Muscle of back (tissue), 3 donors: ENCODE measurements at regions not wholly inside any gene's neighbourhood (a gene's known extent, or its start where the extent isn't known, plus 50 kb on each side); places are given as distances from the start of the nearest gene placed in this dataset.

Experiments used
- DNase-seq, 3 donors: peaks; one replicate each; pipeline versions ENCODE4 v3.0.0 to v3.0.0-alpha.2; 2013

GRCh38 chr1:228848406-228848805, 113.1 kb downstream of the RHOU start:
- DNase-seq: no peak

GRCh38 chr1:228849011-228849541, 113.8 kb downstream of the RHOU start:
- DNase-seq: no peak

GRCh38 chr1:228850141-228851100, 115.1 kb downstream of the RHOU start:
- DNase-seq: no peak

- DNase-seq: no peak
These were observed 115.9 kb downstream of the RHOU start for GRCh38 chr1:228851193-228851592.

GRCh38 chr1:228851618-228852017, 116.3 kb downstream of the RHOU start:
- DNase-seq: no peak

GRCh38 chr1:228852024-228852423, 116.7 kb downstream of the RHOU start:
- DNase-seq: no peak

- DNase-seq: no peak
These were observed 117.3 kb downstream of the RHOU start for GRCh38 chr1:228852511-228853088.

- DNase-seq: no peak
These were observed 117.9 kb downstream of the RHOU start for GRCh38 chr1:228853191-228853590.

- DNase-seq: no peak
These were observed 118.4 kb downstream of the RHOU start for GRCh38 chr1:228853637-228854036.

GRCh38 chr1:228854907-228855306, 119.6 kb downstream of the RHOU start:
- DNase-seq: no peak

- DNase-seq: no peak
These were observed 122.3 kb downstream of the RHOU start for GRCh38 chr1:228857611-228858010.

- peak in 1 of 3 donors; percentile 77 for DNase-seq
These were observed 125.9 kb downstream of the RHOU start for GRCh38 chr1:228860911-228861831.

GRCh38 chr1:228861832-228862180, 126.5 kb downstream of the RHOU start:
- no peak for DNase-seq

- no peak for DNase-seq
These were observed 127.5 kb downstream of the RHOU start for GRCh38 chr1:228862542-228863505.

GRCh38 chr1:228863776-228864175, 128.5 kb downstream of the RHOU start:
- DNase-seq: no peak

GRCh38 chr1:228865627-228866330, 130.5 kb downstream of the RHOU start:
- DNase-seq: peak in 1 of 3 donors; percentile 20

- peak in 1 of 3 donors; percentile 37 for DNase-seq
These were observed 131.2 kb downstream of the RHOU start for GRCh38 chr1:228866468-228866867.

GRCh38 chr1:228867108-228867950, 132.1 kb downstream of the RHOU start:
- DNase-seq: peak in 2 of 3 donors; percentile 20 to 71
